NT2/D1 (cell line): ENCODE measurements at regions not wholly inside any gene's neighbourhood (a gene's known extent, or its start where the extent isn't known, plus 50 kb on each side); places are given as distances from the start of the nearest gene placed in this dataset.

Source experiments
- YY1 ChIP-seq: IDR thresholded peaks from 2 replicates; pipeline ENCODE4 v1.6.1; 2011; ENCODE audit not compliant: insufficient read length, insufficient read depth
- ZNF274 ChIP-seq: IDR thresholded peaks from 2 replicates; pipeline ENCODE4 v1.6.1; 2011; ENCODE audit warnings: mild to moderate bottlenecking, low read depth, low read length

- TF ChIP-seq YY1 = no peak
- no peak for TF ChIP-seq ZNF274
Observed at GRCh38 chr12:126706300-126706699, 1560.7 kb upstream of the TMEM132C start.
